ENCODE measurements at regions not wholly inside any gene's neighbourhood (a gene's known extent, or its start where the extent isn't known, plus 50 kb on each side); places are given as distances from the start of the nearest gene placed in this dataset.

GRCh38 chr5:119706049-119706448 is 76.7 kb downstream of the FAM170A start:
- intact Hi-C loops (cut with micrococcal nuclease) (no loop called here), dilution Hi-C loops (cut with HindIII; ENCODE audit: low sequenced_read_pairs, unreplicated experiment) (no loop called here), in situ Hi-C loops (cut with MboI; ENCODE audit: low sequenced_read_pairs) (no loop called here)
- H4K91ac ChIP-seq (ENCODE audit: insufficient read depth, low read depth, low read length) = no peak overlapping the region
- no peak overlapping the region for H3K56ac ChIP-seq (ENCODE audit: extremely low read depth, insufficient read depth, low read length)
- POLR2A ChIA-PET (ENCODE audit: unreplicated experiment) = no interaction called here
- H2AFZ ChIP-seq (replicated peaks; ENCODE audit: low read length, poor library complexity) = no peak overlapping the region
- H3K4me1 ChIP-seq (ENCODE audit: control insufficient read depth, insufficient read depth, low read length) = no peaks in the 10 kb centered on the region
- no peak overlapping the region for H3K27ac ChIP-seq (ENCODE audit: insufficient read depth, low read length)
- H2AK5ac ChIP-seq (ENCODE audit: low read depth, low read length) = no peak overlapping the region
- WGBS, 2 experiments (ENCODE audit: extremely low coverage in 2 of 2, insufficient read length in 1 of 2) = 60% methylated on average over 1 of the region's 9 CpGs; no CpG with 5 or more reads in 1 of the 2 experiments
- no peak for ATAC-seq (ENCODE audit: low read depth)
- no peaks in the 10 kb centered on the region for H3K36me3 ChIP-seq (ENCODE audit: control insufficient read depth, insufficient read depth, low read length)
- no TSS peak for BruUV-seq (replicated peaks)
- no peak overlapping the region for H3K4ac ChIP-seq (ENCODE audit: low read depth, low read length)
- CTCF ChIA-PET = no interaction called here
- no peak overlapping the region for H2BK20ac ChIP-seq (ENCODE audit: low read depth, low read length)
- H4K8ac ChIP-seq (ENCODE audit: low read depth in 2 of 2, low read length in 2 of 2) = no peak overlapping the region
- H2BK120ac ChIP-seq (ENCODE audit: low read depth, low read length) = no peak overlapping the region
- H3K4me2 ChIP-seq (ENCODE audit: low read depth, low read length) = no peak overlapping the region
- no peak overlapping the region for H3K4me3 ChIP-seq (ENCODE audit: insufficient read depth, low read depth, low read length)
- no peaks in the 10 kb centered on the region for H4K20me1 ChIP-seq (ENCODE audit: insufficient read depth, low read length)
- H3K9ac ChIP-seq (ENCODE audit: low read depth, low read length) = no peak overlapping the region
- H2BK15ac ChIP-seq (ENCODE audit: low read depth, low read length) = no peak overlapping the region
- H2BK5ac ChIP-seq (ENCODE audit: low read depth, low read length, poor library complexity, severe bottlenecking) = no peak overlapping the region
- no peak for DNase-seq
- no peak for TF ChIP-seq RCOR1 (IDR thresholded peaks at IDR 0.05; ENCODE audit: insufficient replicate concordance, low read length)
- H3K18ac ChIP-seq (ENCODE audit: low read depth, low read length) = no peak overlapping the region
- H3K9me3 ChIP-seq (ENCODE audit: control insufficient read depth, insufficient read depth, low read length) = no peaks in the 10 kb centered on the region; the same call in 1 of the 2 replicates
- H3K14ac ChIP-seq (replicated peaks; ENCODE audit: low read depth, low read length) = no peak overlapping the region
- no peaks in the 10 kb centered on the region for H3K27me3 ChIP-seq (ENCODE audit: control insufficient read depth, insufficient read depth, low read length)
- no peak overlapping the region for H4K5ac ChIP-seq (ENCODE audit: low read depth, low read length)
- H3K23ac ChIP-seq (ENCODE audit: low read depth, low read length) = no peak overlapping the region
- H2AK9ac ChIP-seq (replicated peaks; ENCODE audit: low read depth, low read length, poor library complexity) = no peak overlapping the region
- no peaks in the 10 kb centered on the region for H3K9me1 ChIP-seq (ENCODE audit: insufficient read depth, low read length)
- H3K79me1 ChIP-seq (ENCODE audit: low read depth in 1 of 2, low read length in 2 of 2) = no peaks in the 10 kb centered on the region
